ENCODE measurements at regions not wholly inside any gene's neighbourhood (a gene's known extent, or its start where the extent isn't known, plus 50 kb on each side); places are given as distances from the start of the nearest gene placed in this dataset.
"Not testable (repeated sequence)": the region's sequence is repeated elsewhere in the genome, so short reads cannot be mapped to it uniquely, and the experiment has no call there.

DNA sequence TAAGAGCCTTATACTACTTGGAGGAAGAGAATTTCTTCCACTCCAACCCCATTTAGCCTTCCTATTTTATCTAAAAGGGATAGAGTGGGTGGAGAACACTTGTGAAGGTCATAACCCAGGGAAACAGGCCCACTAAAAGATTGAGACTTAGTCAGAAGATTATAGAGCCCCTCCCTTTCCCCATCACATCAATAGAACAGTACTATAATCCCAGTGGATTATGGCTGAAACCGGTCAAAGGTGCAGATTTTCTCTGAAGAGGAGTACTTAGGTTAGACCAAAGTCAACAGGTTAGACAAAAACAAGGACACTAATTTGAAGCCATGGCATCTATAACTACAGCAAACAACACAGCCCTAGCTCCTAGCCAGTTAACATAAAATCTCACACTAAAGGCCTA is 330.9 kb upstream of the NOX3 start:
- H3K27ac Mint-ChIP-seq = no peak overlapping the region
- no peaks in the 10 kb centered on the region for H3K36me3 Mint-ChIP-seq
- no peaks in the 10 kb centered on the region for H3K27me3 Mint-ChIP-seq
- no peak overlapping the region for H3K4me3 Mint-ChIP-seq
- H3K4me1 Mint-ChIP-seq (ENCODE audit: low read depth in 2 of 2) = no peaks in the 10 kb centered on the region
- peaks cover 12% of the 10 kb centered on the region for H3K9me3 Mint-ChIP-seq
- ATAC-seq = no peak
- DNase-seq (ENCODE audit: low spot score) = no peak

DNA sequence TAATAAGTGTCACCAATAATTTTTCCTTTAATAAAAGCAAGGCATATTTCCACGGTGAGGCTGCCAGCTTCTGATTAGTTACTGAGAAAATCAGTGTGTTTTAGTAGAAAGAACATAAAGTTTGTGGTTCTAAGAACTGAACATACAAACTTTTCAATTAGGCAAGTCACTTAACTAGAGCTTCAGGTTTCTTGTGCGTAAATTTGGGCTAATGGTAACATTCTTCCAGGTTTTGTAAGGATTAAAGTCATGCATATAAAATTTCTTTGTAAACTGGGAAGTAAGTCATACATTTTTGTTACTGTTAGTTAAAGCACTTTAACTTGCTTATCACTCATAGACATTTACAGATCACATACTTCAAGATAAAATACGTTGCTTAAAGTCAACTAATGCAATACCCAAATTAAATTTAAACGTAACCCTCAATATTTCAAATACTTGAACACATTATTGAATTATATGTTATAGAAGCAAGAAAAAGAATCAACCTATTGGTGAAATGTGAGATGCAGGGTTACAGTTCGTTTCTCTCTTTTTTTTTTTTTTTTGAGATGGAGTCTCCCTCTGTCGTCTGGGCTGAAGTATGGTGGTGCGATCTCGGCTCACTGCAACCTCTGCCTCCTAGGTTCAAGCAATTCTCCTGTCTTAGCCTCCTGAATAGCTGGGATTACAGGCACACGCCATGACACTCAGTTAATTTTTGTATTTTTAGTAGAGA is 327.3 kb upstream of the NOX3 start:
- no peak for ATAC-seq

DNA sequence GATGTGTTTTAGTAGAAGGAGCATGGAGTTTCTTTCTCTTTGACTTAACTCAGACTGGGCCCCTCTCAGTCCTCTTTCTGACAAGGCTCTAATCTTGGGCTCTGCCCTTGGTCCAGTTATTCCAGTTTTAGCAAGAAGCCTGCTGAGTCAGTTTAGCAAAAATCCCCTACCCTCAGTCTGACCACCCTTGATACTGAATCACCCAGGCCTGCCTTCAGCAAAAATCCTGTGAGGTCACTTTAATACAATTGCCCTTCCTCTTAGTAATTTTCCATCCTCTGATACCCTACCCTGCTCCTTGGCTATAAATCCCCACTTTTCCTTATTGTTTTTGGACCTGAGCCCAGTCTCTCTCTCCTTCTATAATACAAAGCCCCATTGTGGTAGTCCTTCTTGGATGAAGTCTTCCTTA is 326.7 kb upstream of the NOX3 start:
- Mint-ChIP-seq H3K36me3 (no peaks in the 10 kb centered on the region), H3K4me3 (no peak overlapping the region), H3K27ac (no peak overlapping the region), H3K4me1 (ENCODE audit: low read depth in 2 of 2) (no peaks in the 10 kb centered on the region), H3K27me3 (no peaks in the 10 kb centered on the region), H3K9me3 (peaks cover 12% of the 10 kb centered on the region)
- DNase-seq (ENCODE audit: low spot score) (no peak), ATAC-seq (no peak)

More for the DNA sequence above, 327.3 kb upstream of the NOX3 start:
- H3K36me3 Mint-ChIP-seq = no peaks in the 10 kb centered on the region
- H3K27me3 Mint-ChIP-seq = no peaks in the 10 kb centered on the region
- DNase-seq (ENCODE audit: low spot score) = no peak
- no peak overlapping the region for H3K4me3 Mint-ChIP-seq
- no peak overlapping the region for H3K27ac Mint-ChIP-seq
- H3K9me3 Mint-ChIP-seq = peaks cover 12% of the 10 kb centered on the region
- H3K4me1 Mint-ChIP-seq (ENCODE audit: low read depth in 2 of 2) = no peaks in the 10 kb centered on the region

DNA sequence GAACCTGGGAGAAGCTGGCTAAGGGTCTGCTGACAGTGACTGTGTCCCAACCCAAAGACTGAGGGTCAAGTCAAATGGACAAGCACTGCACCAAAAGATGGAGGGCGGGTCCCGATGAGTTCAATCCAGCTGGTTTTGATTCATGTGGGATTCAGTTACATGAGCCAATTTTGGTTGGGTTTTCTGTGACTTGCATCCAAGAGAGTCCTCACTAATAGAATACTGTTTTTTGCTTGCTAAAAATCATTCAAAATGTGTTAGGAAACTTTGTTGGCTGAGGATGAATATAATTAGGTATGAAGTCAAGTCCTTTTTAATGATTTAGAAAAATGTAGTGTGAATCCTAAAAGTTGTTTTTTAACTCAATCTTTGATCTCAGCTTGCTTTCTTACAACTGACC is 323.8 kb upstream of the NOX3 start:
- Mint-ChIP-seq H3K4me3 (no peak overlapping the region), H3K36me3 (no peaks in the 10 kb centered on the region), H3K4me1 (ENCODE audit: low read depth in 2 of 2) (no peaks in the 10 kb centered on the region), H3K27ac (no peak overlapping the region), H3K27me3 (no peaks in the 10 kb centered on the region), H3K9me3 (peaks cover 12% of the 10 kb centered on the region)
- ATAC-seq (no peak), DNase-seq (ENCODE audit: low spot score) (no peak)

DNA sequence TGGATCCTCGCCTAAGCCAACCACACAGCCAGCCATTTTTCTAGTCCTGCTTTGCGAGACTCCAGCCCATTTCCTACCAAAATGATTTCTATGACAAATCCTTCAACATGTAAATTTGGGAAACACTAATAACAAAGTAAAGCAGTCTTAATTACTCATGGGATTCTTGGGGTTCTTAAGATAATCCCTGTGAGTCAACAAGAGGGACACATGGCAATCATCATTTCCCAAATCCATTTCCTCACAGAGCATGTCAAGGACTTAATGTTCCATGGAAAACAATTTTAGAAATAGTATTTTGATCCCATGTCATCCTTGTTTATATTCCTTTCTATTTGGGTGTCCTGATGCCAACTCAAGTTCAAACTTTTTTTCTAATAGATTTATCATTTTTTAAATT is 322.7 kb upstream of the NOX3 start:
- peaks cover 12% of the 10 kb centered on the region for H3K9me3 Mint-ChIP-seq
- peaks cover 6% of the 10 kb centered on the region for H3K36me3 Mint-ChIP-seq
- no peak overlapping the region for H3K4me3 Mint-ChIP-seq
- no peak for DNase-seq (ENCODE audit: low spot score)
- no peak for ATAC-seq
- no peaks in the 10 kb centered on the region for H3K4me1 Mint-ChIP-seq (ENCODE audit: low read depth in 2 of 2)
- H3K27ac Mint-ChIP-seq = no peak overlapping the region
- no peaks in the 10 kb centered on the region for H3K27me3 Mint-ChIP-seq

DNA sequence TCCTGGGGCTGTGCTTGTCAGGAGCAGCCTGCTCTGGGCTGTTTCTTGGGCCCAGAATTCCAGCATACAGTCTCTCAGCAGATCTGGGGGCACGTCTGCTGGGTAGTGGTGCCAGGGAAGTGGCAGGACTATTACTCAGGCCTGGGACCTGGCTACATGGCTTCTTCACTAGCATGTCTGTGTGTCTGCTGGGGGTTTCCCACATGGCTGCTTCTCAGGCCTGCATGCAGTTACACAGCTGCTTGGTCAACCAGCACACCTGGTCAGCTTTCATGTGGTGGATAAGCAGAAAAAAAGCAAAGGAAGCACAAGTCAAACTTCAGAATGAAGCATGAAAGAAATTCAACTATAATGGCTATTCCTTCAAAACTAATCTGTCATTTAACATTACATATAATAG is 316.2 kb upstream of the NOX3 start:
- ATAC-seq (no peak), DNase-seq (ENCODE audit: low spot score) (no peak)
- no peak overlapping the region for H3K27ac Mint-ChIP-seq
- H3K9me3 Mint-ChIP-seq = peaks cover 6% of the 10 kb centered on the region
- H3K4me1 Mint-ChIP-seq (ENCODE audit: low read depth in 2 of 2) = no peaks in the 10 kb centered on the region
- H3K27me3 Mint-ChIP-seq = no peaks in the 10 kb centered on the region
- no peak overlapping the region for H3K4me3 Mint-ChIP-seq
- H3K36me3 Mint-ChIP-seq = peaks cover 6% of the 10 kb centered on the region

DNA sequence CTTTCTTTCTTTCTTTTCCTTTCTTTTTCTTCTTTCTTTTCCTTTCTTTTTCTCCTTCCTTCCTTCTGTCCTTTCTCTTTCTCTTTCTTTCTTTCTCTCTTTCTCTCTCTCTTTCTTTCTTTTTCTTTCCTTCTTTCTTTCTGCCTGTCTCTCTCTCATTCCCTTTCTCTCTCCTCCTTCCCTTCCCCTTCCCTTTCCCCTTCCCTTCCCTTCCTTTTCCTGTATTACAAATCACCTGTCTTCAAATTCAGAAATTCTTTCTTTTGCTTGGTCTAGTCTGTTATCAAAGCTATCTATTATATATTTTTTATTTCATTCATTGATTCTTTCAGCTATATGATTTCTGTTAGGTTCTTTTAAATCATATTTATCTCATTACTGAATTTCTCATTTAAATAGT is 315.2 kb upstream of the NOX3 start:
- Mint-ChIP-seq H3K4me1 (ENCODE audit: low read depth in 2 of 2) (no peaks in the 10 kb centered on the region), H3K4me3 (no peak overlapping the region), H3K27ac (no peak overlapping the region), H3K27me3 (no peaks in the 10 kb centered on the region), H3K36me3 (peaks cover 6% of the 10 kb centered on the region), H3K9me3 (peaks cover 6% of the 10 kb centered on the region)
- no peak for ATAC-seq
- no peak for DNase-seq (ENCODE audit: low spot score)

DNA sequence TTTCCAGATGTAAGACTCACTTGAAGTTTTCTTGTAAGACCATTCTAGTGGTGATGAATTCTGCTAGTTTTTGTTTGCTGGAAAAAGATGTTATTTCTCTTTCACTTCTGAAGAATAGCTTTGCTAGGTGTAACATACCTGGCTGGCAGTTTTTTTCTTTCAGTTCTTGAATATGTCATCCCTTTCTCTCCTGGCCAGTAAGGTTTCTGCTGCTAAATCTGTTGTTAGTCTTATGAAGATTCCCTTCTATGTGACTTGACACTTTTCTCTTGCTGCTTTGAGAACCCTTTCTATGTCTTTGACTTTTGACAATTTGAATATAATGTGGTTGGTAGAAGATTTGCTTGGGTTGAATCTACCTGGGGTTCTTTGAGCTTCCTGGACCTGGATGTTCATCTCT is 314.7 kb upstream of the NOX3 start:
- no peaks in the 10 kb centered on the region for H3K4me1 Mint-ChIP-seq (ENCODE audit: low read depth in 2 of 2)
- H3K27ac Mint-ChIP-seq = no peak overlapping the region
- H3K4me3 Mint-ChIP-seq = no peak overlapping the region
- ATAC-seq (no peak), DNase-seq (ENCODE audit: low spot score) (no peak)
- peaks cover 6% of the 10 kb centered on the region for H3K36me3 Mint-ChIP-seq
- peaks cover 6% of the 10 kb centered on the region for H3K9me3 Mint-ChIP-seq
- H3K27me3 Mint-ChIP-seq = no peaks in the 10 kb centered on the region

DNA sequence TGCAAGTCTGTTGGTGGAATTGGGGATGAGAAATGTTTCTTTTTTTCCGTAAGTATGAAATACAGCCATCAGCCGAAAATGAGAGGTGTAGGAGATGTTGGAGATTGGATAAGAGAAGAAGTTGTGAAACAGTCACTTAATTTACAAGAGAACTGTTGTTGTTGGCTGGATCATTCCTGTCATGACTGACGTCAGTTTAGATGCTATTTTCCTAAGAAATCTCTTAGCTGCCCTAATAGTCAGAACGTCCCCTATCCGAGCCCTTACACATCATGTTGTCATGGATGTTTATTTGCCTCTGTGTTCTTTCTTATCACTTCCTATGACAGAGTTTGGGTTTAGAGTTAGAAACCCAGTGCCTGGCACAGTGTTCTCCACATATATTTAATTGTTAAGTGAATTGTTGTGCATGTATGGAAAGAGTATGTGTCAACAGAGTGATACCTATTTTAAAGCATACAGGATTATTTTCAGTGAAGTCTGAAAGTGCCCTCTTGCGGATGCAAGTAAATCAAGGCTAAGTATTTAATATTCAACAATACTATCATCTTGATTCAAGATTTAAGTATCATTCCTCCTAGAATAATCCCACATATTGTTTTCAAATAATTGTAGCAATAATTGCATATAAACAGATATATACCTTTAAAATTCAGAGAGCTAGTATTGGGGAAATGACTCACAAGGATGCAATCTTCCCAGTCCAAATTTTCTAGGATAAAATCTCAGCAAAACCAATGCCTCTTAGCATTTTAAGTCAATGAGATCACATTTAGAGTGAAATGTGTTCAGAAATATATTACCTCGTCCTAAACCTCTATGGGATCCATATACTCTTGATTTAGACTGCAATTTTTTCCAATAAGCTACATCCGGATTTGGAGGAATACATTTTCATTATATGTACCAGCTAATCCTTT is 309.9 kb upstream of the NOX3 start:
- H3K36me3 Mint-ChIP-seq = no peaks in the 10 kb centered on the region
- ATAC-seq = no peak
- no peak overlapping the region for H3K27ac Mint-ChIP-seq
- H3K27me3 Mint-ChIP-seq = no peaks in the 10 kb centered on the region
- H3K4me1 Mint-ChIP-seq (ENCODE audit: low read depth in 2 of 2) = no peaks in the 10 kb centered on the region
- peaks cover 9% of the 10 kb centered on the region for H3K9me3 Mint-ChIP-seq
- DNase-seq (ENCODE audit: low spot score) = no peak
- no peak overlapping the region for H3K4me3 Mint-ChIP-seq

DNA sequence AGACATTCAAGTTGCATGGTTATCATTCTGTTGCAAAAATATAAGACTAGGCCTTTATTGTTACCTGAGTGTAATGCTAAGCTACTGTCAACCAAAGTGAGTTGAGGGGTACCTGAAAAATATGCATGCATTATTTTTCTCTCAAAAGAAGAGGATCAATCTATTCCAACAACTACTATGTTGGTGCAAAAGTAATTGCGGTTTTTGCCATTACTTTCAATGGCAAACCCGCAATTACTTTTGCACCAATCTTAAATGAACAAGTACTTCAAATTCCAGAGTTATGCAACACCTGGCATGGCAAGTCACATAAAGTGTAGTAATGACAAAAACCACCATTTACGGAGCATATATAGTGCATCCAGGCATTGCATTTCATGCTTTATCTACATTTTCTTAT is 307.0 kb upstream of the NOX3 start:
- peaks cover 9% of the 10 kb centered on the region for H3K9me3 Mint-ChIP-seq
- H3K27ac Mint-ChIP-seq = no peak overlapping the region
- H3K4me1 Mint-ChIP-seq (ENCODE audit: low read depth in 2 of 2) = no peaks in the 10 kb centered on the region
- no peak for ATAC-seq
- no peaks in the 10 kb centered on the region for H3K36me3 Mint-ChIP-seq
- H3K27me3 Mint-ChIP-seq = no peaks in the 10 kb centered on the region
- no peak for DNase-seq (ENCODE audit: low spot score)
- H3K4me3 Mint-ChIP-seq = no peak overlapping the region

DNA sequence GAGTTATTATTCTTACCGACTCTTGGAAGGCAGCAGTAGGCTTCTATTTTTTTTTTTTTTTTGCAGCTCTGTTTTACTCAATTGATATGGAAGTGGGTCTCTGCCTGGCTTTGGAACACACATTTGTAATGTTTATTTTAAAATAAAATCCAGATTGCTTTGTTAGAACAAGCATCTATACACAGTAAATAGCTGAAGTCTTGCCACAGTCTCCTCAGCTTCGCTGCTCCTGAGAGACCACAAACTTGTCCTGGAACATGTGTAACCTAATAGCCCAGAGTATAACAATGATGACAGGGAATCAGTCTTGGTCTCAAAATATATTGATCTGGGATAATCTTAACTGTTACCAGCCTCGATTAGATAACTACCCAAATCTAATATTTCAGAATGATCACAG is 299.8 kb upstream of the NOX3 start:
- ATAC-seq (no peak), DNase-seq (ENCODE audit: low spot score) (no peak)
- no peaks in the 10 kb centered on the region for H3K36me3 Mint-ChIP-seq

DNA sequence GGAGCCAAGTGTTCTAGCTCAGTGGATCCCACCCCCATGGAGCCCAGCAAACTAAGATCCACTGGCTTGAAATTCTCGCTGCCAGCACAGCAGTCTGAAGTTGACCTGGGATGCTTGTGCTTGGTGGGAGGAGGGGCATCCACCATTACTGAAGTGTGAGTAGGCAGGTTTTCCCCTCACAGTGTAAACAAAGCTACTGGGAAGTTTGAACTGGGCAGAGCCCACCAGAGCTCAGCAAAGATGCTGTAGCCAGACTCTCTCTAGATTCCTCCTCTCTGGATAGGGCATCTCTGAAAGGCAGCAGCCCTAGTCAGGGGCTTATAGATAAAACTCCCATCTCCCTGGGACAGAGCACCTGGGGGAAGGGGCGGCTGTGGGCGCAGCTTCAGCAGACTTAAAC is 293.1 kb upstream of the NOX3 start:
- not testable (repeated sequence) for H3K4me1 Mint-ChIP-seq (ENCODE audit: low read depth in 2 of 2); H3K27ac Mint-ChIP-seq; H3K27me3 Mint-ChIP-seq; H3K4me3 Mint-ChIP-seq; ATAC-seq; H3K36me3 Mint-ChIP-seq; DNase-seq (ENCODE audit: low spot score)
- peaks cover 16% of the 10 kb centered on the region for H3K9me3 Mint-ChIP-seq

More for the DNA sequence above, 299.8 kb upstream of the NOX3 start:
- no peak overlapping the region for H3K4me3 Mint-ChIP-seq
- peaks cover 18% of the 10 kb centered on the region for H3K9me3 Mint-ChIP-seq
- H3K27ac Mint-ChIP-seq = no peak overlapping the region
- H3K4me1 Mint-ChIP-seq (ENCODE audit: low read depth in 2 of 2) = no peaks in the 10 kb centered on the region
- no peaks in the 10 kb centered on the region for H3K27me3 Mint-ChIP-seq

DNA sequence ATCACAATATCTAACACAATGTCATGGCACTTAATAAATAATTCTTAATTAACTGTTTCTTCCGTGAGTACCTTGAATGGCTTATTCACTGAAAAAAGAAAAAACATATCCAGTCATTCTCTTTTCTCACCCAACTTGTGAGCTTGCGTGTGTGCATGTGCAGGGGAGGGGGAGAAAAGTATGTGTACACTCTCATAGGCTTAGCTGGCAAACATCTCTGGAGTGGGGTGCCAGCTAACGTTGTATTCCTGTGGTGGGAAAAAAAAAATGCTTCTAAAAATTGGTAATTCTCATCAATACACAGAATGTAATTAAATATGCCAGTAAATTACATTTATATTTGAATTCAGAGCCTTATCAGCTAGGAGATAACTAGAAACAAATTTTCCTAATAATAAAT is 291.9 kb upstream of the NOX3 start:
- no peaks in the 10 kb centered on the region for H3K36me3 Mint-ChIP-seq
- no peaks in the 10 kb centered on the region for H3K27me3 Mint-ChIP-seq
- DNase-seq (ENCODE audit: low spot score) = no peak
- no peak for ATAC-seq
- H3K27ac Mint-ChIP-seq = no peak overlapping the region
- H3K4me1 Mint-ChIP-seq (ENCODE audit: low read depth in 2 of 2) = no peaks in the 10 kb centered on the region
- peaks cover 14% of the 10 kb centered on the region for H3K9me3 Mint-ChIP-seq
- no peak overlapping the region for H3K4me3 Mint-ChIP-seq

DNA sequence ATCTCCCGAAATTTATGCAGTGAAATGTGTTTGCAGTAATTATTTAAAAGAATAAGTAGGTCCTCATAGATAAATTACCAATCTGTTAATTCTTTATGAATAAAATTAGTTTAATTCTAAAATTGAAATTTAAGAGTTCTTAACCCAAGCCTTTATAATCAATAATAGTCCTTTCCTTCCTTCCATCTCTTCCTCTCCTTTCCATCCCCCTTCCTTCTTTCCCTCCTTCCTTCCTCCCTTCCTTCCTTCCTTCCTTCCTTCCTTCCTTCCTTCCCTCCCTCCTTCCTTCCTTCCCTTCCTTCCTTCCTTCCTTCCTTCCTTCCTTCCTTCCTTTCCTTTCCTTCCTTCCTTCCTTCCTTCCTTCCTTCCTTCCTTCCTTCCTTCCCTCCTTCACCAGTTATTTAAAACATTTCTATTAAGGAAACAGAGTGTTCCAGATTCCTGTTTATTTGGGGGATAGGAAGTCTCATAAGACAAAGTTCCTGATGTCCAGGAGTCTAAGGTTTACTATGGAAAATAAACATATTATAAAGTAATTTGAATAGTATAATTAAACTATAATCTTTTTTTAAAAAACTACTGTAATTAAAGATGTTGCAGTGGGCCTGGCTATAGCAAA is 285.3 kb upstream of the NOX3 start:
- H3K4me3 Mint-ChIP-seq = no peak overlapping the region
- ATAC-seq = no peak
- peaks cover 4% of the 10 kb centered on the region for H3K9me3 Mint-ChIP-seq
- no peaks in the 10 kb centered on the region for H3K4me1 Mint-ChIP-seq (ENCODE audit: low read depth in 2 of 2)
- H3K27me3 Mint-ChIP-seq = no peaks in the 10 kb centered on the region
- no peak overlapping the region for H3K27ac Mint-ChIP-seq
- H3K36me3 Mint-ChIP-seq = no peaks in the 10 kb centered on the region
- no peak for DNase-seq (ENCODE audit: low spot score)

Data from natural killer cell treated with Interleukin-12 subunit alpha and Interleukin-12 subunit beta and Interleukin-15 and Interleukin-18, amount 100 ng/mL, for 72 hours (primary cell).